ENCODE measurements at regions not wholly inside any gene's neighbourhood (a gene's known extent, or its start where the extent isn't known, plus 50 kb on each side); places are given as distances from the start of the nearest gene placed in this dataset.
"Not testable (repeated sequence)": the region's sequence is repeated elsewhere in the genome, so short reads cannot be mapped to it uniquely, and the experiment has no call there.

GRCh38 chr21:25188677-25189079 is 418.6 kb downstream of the MRPL39 start:
- Histone ChIP-seq H3K27me3 (ENCODE audit: control insufficient read depth, insufficient read depth, low read length) (no peaks in the 10 kb centered on the region), H3K9me3 (ENCODE audit: control insufficient read depth, insufficient read depth, low read length) (peaks cover 35% of the 10 kb centered on the region), H3K4me3 (ENCODE audit: low read depth, low read length) (no peak overlapping the region), H3K9ac (ENCODE audit: low read depth, low read length) (no peak overlapping the region), H3K4me1 (ENCODE audit: control insufficient read depth, insufficient read depth, low read length) (no peaks in the 10 kb centered on the region), H3K36me3 (ENCODE audit: control insufficient read depth, insufficient read depth, low read length) (no peaks in the 10 kb centered on the region)

DNA sequence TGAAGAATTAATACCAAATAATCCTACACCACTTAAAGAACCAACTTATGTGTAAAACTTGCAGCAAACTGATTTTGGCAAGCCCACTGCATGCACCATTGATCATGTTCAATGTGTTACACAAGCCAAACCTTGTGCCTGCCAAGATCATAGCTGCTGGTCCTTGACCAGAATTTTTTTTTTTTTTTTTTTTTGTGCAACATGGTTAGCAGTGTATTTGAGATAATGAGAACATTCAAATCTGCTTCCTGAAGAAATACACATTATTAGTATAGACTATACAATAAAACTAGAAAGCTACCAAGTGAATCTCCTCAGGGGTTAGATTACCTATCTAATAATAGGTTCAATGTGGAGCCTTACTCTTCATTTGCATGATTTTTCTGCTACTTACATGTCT is 421.0 kb downstream of the MRPL39 start:
- Histone ChIP-seq H3K36me3 (ENCODE audit: control insufficient read depth, insufficient read depth, low read length) (no peaks in the 10 kb centered on the region), H3K27me3 (ENCODE audit: control insufficient read depth, insufficient read depth, low read length) (no peaks in the 10 kb centered on the region), H3K9ac (ENCODE audit: low read depth, low read length) (no peak overlapping the region), H3K4me3 (ENCODE audit: low read depth, low read length) (no peak overlapping the region), H3K9me3 (ENCODE audit: control insufficient read depth, insufficient read depth, low read length) (peaks cover 22% of the 10 kb centered on the region), H3K4me1 (ENCODE audit: control insufficient read depth, insufficient read depth, low read length) (no peaks in the 10 kb centered on the region)

- Histone ChIP-seq H3K9ac (ENCODE audit: low read depth, low read length) (no peak overlapping the region), H3K27me3 (ENCODE audit: control insufficient read depth, insufficient read depth, low read length) (no peaks in the 10 kb centered on the region), H3K4me1 (ENCODE audit: control insufficient read depth, insufficient read depth, low read length) (no peaks in the 10 kb centered on the region), H3K9me3 (ENCODE audit: control insufficient read depth, insufficient read depth, low read length) (peaks cover 19% of the 10 kb centered on the region), H3K4me3 (ENCODE audit: low read depth, low read length) (no peak overlapping the region), H3K36me3 (ENCODE audit: control insufficient read depth, insufficient read depth, low read length) (no peaks in the 10 kb centered on the region)
These were observed 423.7 kb downstream of the MRPL39 start for GRCh38 chr21:25183577-25183976.

DNA sequence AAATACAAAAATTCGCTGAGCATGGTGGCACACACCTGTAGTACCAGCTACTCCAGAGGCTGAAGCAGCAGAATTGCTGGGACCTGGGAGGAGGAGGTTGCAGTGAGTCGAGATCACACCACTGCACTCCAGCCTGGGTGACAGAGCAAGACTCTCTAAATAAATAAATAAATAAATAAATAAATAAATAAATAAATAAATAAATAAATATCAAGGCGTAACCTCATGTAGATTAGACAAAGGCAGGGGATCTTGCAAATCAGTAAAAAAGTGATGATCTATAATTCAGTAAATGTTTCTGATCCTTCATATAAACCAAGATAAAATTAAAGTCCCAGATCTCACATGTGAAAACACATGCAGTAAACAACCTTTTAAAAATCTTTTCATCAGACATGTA is 425.6 kb downstream of the MRPL39 start:
- peaks cover 11% of the 10 kb centered on the region for H3K9me3 ChIP-seq (ENCODE audit: control insufficient read depth, insufficient read depth, low read length)
- H3K27me3 ChIP-seq (ENCODE audit: control insufficient read depth, insufficient read depth, low read length); H3K4me3 ChIP-seq (ENCODE audit: low read depth, low read length); H3K4me1 ChIP-seq (ENCODE audit: control insufficient read depth, insufficient read depth, low read length); H3K36me3 ChIP-seq (ENCODE audit: control insufficient read depth, insufficient read depth, low read length); H3K9ac ChIP-seq (ENCODE audit: low read depth, low read length): not testable (repeated sequence)

DNA sequence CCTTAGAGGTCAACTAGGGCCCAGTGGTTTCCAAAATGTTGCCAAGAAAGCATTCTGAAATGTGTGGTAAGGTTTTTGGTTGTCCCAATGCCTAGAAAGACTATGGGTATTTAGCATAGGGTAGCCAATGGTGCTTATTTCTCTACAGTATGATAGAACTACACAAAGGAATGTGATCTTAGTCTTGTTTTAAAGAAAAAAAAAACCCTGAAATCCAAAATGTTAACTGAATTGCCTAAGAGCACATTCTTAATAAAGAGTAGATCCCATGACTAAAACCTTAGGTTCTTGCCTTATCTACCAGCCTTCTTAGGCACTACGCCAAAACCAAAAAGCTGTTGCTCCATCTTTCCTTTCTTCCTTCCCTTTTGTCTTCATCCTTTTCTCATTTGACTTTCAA is 428.2 kb downstream of the MRPL39 start:
- no peak overlapping the region for H3K9ac ChIP-seq (ENCODE audit: low read depth, low read length)
- no peaks in the 10 kb centered on the region for H3K4me1 ChIP-seq (ENCODE audit: control insufficient read depth, insufficient read depth, low read length)
- no peak overlapping the region for H3K4me3 ChIP-seq (ENCODE audit: low read depth, low read length)
- no peaks in the 10 kb centered on the region for H3K36me3 ChIP-seq (ENCODE audit: control insufficient read depth, insufficient read depth, low read length)
- H3K9me3 ChIP-seq (ENCODE audit: control insufficient read depth, insufficient read depth, low read length) = peaks cover 9% of the 10 kb centered on the region
- H3K27me3 ChIP-seq (ENCODE audit: control insufficient read depth, insufficient read depth, low read length) = no peaks in the 10 kb centered on the region

DNA sequence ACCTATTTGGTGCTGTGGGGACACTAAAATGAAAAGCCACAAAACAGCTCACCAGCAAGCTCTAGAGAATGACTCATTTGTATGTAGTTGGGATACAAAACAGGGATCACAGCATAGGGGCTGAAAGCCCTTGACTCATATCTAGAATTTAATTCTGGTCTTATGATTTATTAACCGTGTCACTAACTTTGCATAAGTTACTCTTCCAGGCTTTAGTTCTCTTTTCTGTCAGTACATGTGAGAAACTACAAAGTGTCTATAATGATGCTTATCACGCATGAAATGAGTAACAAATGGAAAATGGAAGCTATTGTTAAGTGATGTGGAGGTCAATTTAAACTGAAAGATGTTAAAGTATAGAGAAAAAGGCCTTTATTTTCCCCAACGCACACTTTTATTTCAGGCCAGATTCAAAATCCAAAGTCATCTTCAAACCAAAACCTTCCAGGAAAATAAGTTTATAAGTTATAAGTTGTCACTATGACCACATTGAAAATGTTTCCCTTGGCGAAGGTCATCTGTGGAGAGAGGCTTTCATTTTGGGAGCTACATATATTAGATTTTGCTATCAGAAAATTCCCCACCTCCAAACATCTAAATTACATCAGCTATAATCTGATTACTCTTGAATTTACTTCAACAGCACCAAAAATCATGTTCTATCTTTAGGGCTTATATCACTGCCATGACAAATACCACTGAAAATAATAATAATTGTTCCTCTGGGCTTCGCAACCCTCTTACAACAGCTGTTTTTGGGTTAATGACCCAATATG is 430.5 kb downstream of the MRPL39 start:
- Histone ChIP-seq H3K4me1 (ENCODE audit: control insufficient read depth, insufficient read depth, low read length) (no peaks in the 10 kb centered on the region), H3K4me3 (ENCODE audit: low read depth, low read length) (no peak overlapping the region), H3K9ac (ENCODE audit: low read depth, low read length) (no peak overlapping the region), H3K9me3 (ENCODE audit: control insufficient read depth, insufficient read depth, low read length) (peaks cover 11% of the 10 kb centered on the region), H3K36me3 (ENCODE audit: control insufficient read depth, insufficient read depth, low read length) (no peaks in the 10 kb centered on the region), H3K27me3 (ENCODE audit: control insufficient read depth, insufficient read depth, low read length) (no peaks in the 10 kb centered on the region)

- H3K9me3 ChIP-seq (ENCODE audit: control insufficient read depth, insufficient read depth, low read length) = peaks cover 12% of the 10 kb centered on the region
- no peaks in the 10 kb centered on the region for H3K36me3 ChIP-seq (ENCODE audit: control insufficient read depth, insufficient read depth, low read length)
These were observed 431.3 kb downstream of the MRPL39 start for GRCh38 chr21:25175938-25176337.

GRCh38 chr21:25171438-25171837 is 435.8 kb downstream of the MRPL39 start:
- H3K36me3 ChIP-seq (ENCODE audit: control insufficient read depth, insufficient read depth, low read length) = no peaks in the 10 kb centered on the region
- H3K4me1 ChIP-seq (ENCODE audit: control insufficient read depth, insufficient read depth, low read length) = no peaks in the 10 kb centered on the region
- no peak overlapping the region for H3K4me3 ChIP-seq (ENCODE audit: low read depth, low read length)
- no peaks in the 10 kb centered on the region for H3K27me3 ChIP-seq (ENCODE audit: control insufficient read depth, insufficient read depth, low read length)
- H3K9me3 ChIP-seq (ENCODE audit: control insufficient read depth, insufficient read depth, low read length) = peaks cover 20% of the 10 kb centered on the region
- H3K9ac ChIP-seq (ENCODE audit: low read depth, low read length) = no peak overlapping the region

More at GRCh38 chr21:25175938-25176337, 431.3 kb downstream of the MRPL39 start:
- no peaks in the 10 kb centered on the region for H3K4me1 ChIP-seq (ENCODE audit: control insufficient read depth, insufficient read depth, low read length)
- no peaks in the 10 kb centered on the region for H3K27me3 ChIP-seq (ENCODE audit: control insufficient read depth, insufficient read depth, low read length)
- H3K9ac ChIP-seq (ENCODE audit: low read depth, low read length) = no peak overlapping the region
- no peak overlapping the region for H3K4me3 ChIP-seq (ENCODE audit: low read depth, low read length)

- Histone ChIP-seq H3K9me3 (ENCODE audit: control insufficient read depth, insufficient read depth, low read length) (peaks cover 20% of the 10 kb centered on the region), H3K27me3 (ENCODE audit: control insufficient read depth, insufficient read depth, low read length) (no peaks in the 10 kb centered on the region), H3K9ac (ENCODE audit: low read depth, low read length) (no peak overlapping the region), H3K36me3 (ENCODE audit: control insufficient read depth, insufficient read depth, low read length) (no peaks in the 10 kb centered on the region), H3K4me3 (ENCODE audit: low read depth, low read length) (no peak overlapping the region), H3K4me1 (ENCODE audit: control insufficient read depth, insufficient read depth, low read length) (no peaks in the 10 kb centered on the region)
These were observed 436.6 kb downstream of the MRPL39 start for GRCh38 chr21:25170681-25171080.

DNA sequence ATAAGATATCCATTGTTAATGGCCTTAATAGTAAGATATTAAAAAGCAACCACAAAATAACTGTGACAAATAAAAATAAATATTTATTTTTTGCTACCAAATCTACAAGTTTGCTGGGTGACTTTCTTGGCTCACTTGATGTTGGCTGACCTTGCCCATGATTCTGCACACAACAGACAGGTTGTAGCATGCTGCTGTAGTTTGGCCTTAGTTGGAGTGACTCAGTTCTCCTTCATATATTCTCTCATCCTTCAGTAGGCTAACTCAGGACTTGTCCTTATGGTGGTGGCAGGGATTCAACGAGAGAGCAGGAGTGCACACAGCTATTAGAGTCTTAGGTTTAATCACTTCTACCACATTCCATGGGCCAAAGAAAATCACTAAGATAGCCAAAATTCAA is 437.9 kb downstream of the MRPL39 start:
- no peaks in the 10 kb centered on the region for H3K4me1 ChIP-seq (ENCODE audit: control insufficient read depth, insufficient read depth, low read length)
- H3K36me3 ChIP-seq (ENCODE audit: control insufficient read depth, insufficient read depth, low read length) = no peaks in the 10 kb centered on the region
- H3K4me3 ChIP-seq (ENCODE audit: low read depth, low read length) = no peak overlapping the region
- H3K27me3 ChIP-seq (ENCODE audit: control insufficient read depth, insufficient read depth, low read length) = no peaks in the 10 kb centered on the region
- H3K9me3 ChIP-seq (ENCODE audit: control insufficient read depth, insufficient read depth, low read length) = peaks cover 19% of the 10 kb centered on the region
- no peak overlapping the region for H3K9ac ChIP-seq (ENCODE audit: low read depth, low read length)

- H3K9ac ChIP-seq (ENCODE audit: low read depth, low read length) = not testable (repeated sequence)
- H3K9me3 ChIP-seq (ENCODE audit: control insufficient read depth, insufficient read depth, low read length) = peaks cover 12% of the 10 kb centered on the region
These were observed 440.4 kb downstream of the MRPL39 start for GRCh38 chr21:25166904-25167303.

GRCh38 chr21:25161571-25161970 is 445.7 kb downstream of the MRPL39 start:
- no peaks in the 10 kb centered on the region for H3K27me3 ChIP-seq (ENCODE audit: control insufficient read depth, insufficient read depth, low read length)
- peaks cover 22% of the 10 kb centered on the region for H3K9me3 ChIP-seq (ENCODE audit: control insufficient read depth, insufficient read depth, low read length)
- no peak overlapping the region for H3K4me3 ChIP-seq (ENCODE audit: low read depth, low read length)
- H3K9ac ChIP-seq (ENCODE audit: low read depth, low read length) = no peak overlapping the region
- no peaks in the 10 kb centered on the region for H3K4me1 ChIP-seq (ENCODE audit: control insufficient read depth, insufficient read depth, low read length)
- no peaks in the 10 kb centered on the region for H3K36me3 ChIP-seq (ENCODE audit: control insufficient read depth, insufficient read depth, low read length)

More at GRCh38 chr21:25166904-25167303, 440.4 kb downstream of the MRPL39 start:
- H3K36me3 ChIP-seq (ENCODE audit: control insufficient read depth, insufficient read depth, low read length); H3K4me3 ChIP-seq (ENCODE audit: low read depth, low read length); H3K27me3 ChIP-seq (ENCODE audit: control insufficient read depth, insufficient read depth, low read length); H3K4me1 ChIP-seq (ENCODE audit: control insufficient read depth, insufficient read depth, low read length): not testable (repeated sequence)
